Tibial nerve (tissue), 4 donors: ENCODE measurements at regions not wholly inside any gene's neighbourhood (a gene's known extent, or its start where the extent isn't known, plus 50 kb on each side); places are given as distances from the start of the nearest gene placed in this dataset.

Source experiments
- DNase-seq, 2 donors: peaks; one replicate each; pipeline ENCODE4 v3.0.0-alpha.2; 2019; ENCODE audit warnings: low spot score in 2 of 2
- H3K27ac ChIP-seq, 4 donors: fragments of 200-600 bp; sonication (generic) in 3 of 4; one replicate each; pipeline ENCODE4 v1.5.1; 2017 to 2019; ENCODE audit warnings: mild to moderate bottlenecking in 1 of 4
- H3K27me3 ChIP-seq, 2 donors: fragments of 200-600 bp; sonication (generic) in 1 of 2; one replicate each; pipeline versions ENCODE4 v1.5.1 to v1.6.0; 2017 to 2019
- H3K36me3 ChIP-seq, 3 donors: fragments of 200-600 bp; sonication (generic); one replicate each; pipeline ENCODE4 v1.5.1; 2018 to 2019
- H3K4me1 ChIP-seq, 4 donors: fragments of 200-600 bp; sonication (generic) in 3 of 4; one replicate each; pipeline ENCODE4 v1.5.1; 2017 to 2019
- H3K4me3 ChIP-seq, 4 donors: fragments of 200-600 bp; sonication (generic) in 3 of 4; one replicate each; pipeline ENCODE4 v1.5.1; 2017 to 2019; ENCODE audit warnings: mild to moderate bottlenecking in 1 of 4, moderate library complexity in 1 of 4
- H3K9me3 ChIP-seq, 4 donors: fragments of 200-600 bp; sonication (generic) in 3 of 4; one replicate each; pipeline ENCODE4 v1.5.1; 2017 to 2019
- EP300 ChIP-seq, 2 donors: sonication (generic); formaldehyde crosslinking; IDR thresholded peaks; one replicate each; pipeline ENCODE4 v1.6.1; 2017; ENCODE audit warnings: antibody characterized with exemption in 2 of 2, mild to moderate bottlenecking in 1 of 2
- POLR2A ChIP-seq, 2 donors: fragments of 450-650 bp; IDR thresholded peaks; one replicate each; pipeline ENCODE4 v1.6.1; 2017; ENCODE audit warnings: antibody characterized with exemption in 2 of 2, mild to moderate bottlenecking in 2 of 2, moderate library complexity in 2 of 2
- WGBS, 2 donors: methylation state at CpG; one replicate each; pipeline ENCODE4 v1.1.5; 2018; 5-methylcytosine and 5-hydroxymethylcytosine counted together
- TF ChIP-seq, protein P1 (sequence below), 5 experiments: fragments of 200-600 bp in 3 of 5; fragments of 450-650 bp in 2 of 5; sonication (generic) in 3 of 5; IDR thresholded peaks; one replicate each; pipeline ENCODE4 v1.5.1; 2016 to 2019; ENCODE audit warnings: antibody characterized with exemption in 5 of 5, mild to moderate bottlenecking in 3 of 5, moderate library complexity in 2 of 5

DNA sequence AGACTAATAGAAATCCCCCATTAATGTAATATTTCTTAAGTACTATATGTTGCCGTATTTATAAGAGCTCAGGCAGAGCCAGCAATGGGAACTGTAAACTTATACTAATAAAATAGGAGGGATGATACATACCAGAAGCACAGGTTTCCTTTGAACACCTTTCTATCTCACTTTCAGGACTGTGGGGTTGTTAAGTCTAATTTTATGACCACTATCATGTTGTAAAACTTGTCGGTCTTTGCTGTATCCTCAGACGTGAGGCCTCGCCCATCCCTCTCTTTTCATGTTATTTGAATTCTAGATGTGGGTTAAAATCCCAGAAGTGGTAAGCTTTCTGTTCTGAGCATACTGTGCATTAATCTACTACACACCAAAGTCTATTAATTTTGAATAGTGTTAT lies 1083.5 kb upstream of the TENM4 start:
- no peaks in the 10 kb centered on the region for H3K9me3 ChIP-seq
- no peaks in the 10 kb centered on the region for H3K27me3 ChIP-seq
- H3K4me3 ChIP-seq, result no peak overlapping the region
- WGBS, 2 donors, result 44 to 58% methylated on average over 4 of the region's 4 CpGs
- H3K27ac ChIP-seq, result no peak overlapping the region
- DNase-seq, result no peak
- no peaks in the 10 kb centered on the region for H3K4me1 ChIP-seq
- TF ChIP-seq EP300 (IDR thresholded peaks at IDR 0.05), result no peak
- no peak for TF ChIP-seq POLR2A (IDR thresholded peaks at IDR 0.05)
- TF ChIP-seq, protein P1, sequence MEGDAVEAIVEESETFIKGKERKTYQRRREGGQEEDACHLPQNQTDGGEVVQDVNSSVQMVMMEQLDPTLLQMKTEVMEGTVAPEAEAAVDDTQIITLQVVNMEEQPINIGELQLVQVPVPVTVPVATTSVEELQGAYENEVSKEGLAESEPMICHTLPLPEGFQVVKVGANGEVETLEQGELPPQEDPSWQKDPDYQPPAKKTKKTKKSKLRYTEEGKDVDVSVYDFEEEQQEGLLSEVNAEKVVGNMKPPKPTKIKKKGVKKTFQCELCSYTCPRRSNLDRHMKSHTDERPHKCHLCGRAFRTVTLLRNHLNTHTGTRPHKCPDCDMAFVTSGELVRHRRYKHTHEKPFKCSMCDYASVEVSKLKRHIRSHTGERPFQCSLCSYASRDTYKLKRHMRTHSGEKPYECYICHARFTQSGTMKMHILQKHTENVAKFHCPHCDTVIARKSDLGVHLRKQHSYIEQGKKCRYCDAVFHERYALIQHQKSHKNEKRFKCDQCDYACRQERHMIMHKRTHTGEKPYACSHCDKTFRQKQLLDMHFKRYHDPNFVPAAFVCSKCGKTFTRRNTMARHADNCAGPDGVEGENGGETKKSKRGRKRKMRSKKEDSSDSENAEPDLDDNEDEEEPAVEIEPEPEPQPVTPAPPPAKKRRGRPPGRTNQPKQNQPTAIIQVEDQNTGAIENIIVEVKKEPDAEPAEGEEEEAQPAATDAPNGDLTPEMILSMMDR (IDR thresholded peaks at IDR 0.05), result no peak
- H3K36me3 ChIP-seq, result no peaks in the 10 kb centered on the region

GRCh38 chr11:80523057-80523456 lies 1082.2 kb upstream of the TENM4 start:
- Histone ChIP-seq H3K4me3 (no peak overlapping the region), H3K27me3 (no peaks in the 10 kb centered on the region), H3K27ac (no peak overlapping the region), H3K4me1 (no peaks in the 10 kb centered on the region), H3K9me3 (peaks cover 0 to 8% (median 0%) of the 10 kb centered on the region in 4 donors), H3K36me3 (no peaks in the 10 kb centered on the region)
- 53 to 66% methylated on average over 1 of the region's 1 CpG for WGBS, 2 donors
- DNase-seq, result no peak
- TF ChIP-seq EP300 (IDR thresholded peaks at IDR 0.05), result no peak
- TF ChIP-seq, protein P1 (IDR thresholded peaks at IDR 0.05), result no peak
- TF ChIP-seq POLR2A (IDR thresholded peaks at IDR 0.05), result no peak

GRCh38 chr11:80521592-80521991 lies 1080.8 kb upstream of the TENM4 start:
- H3K9me3 ChIP-seq, result peaks cover 0 to 14% (median 0%) of the 10 kb centered on the region in 4 donors
- no peaks in the 10 kb centered on the region for H3K27me3 ChIP-seq
- H3K4me3 ChIP-seq, result no peak overlapping the region
- H3K27ac ChIP-seq, result no peak overlapping the region
- no peaks in the 10 kb centered on the region for H3K36me3 ChIP-seq
- TF ChIP-seq EP300 (IDR thresholded peaks at IDR 0.05) (no peak), POLR2A (IDR thresholded peaks at IDR 0.05) (no peak)
- TF ChIP-seq, protein P1 (IDR thresholded peaks at IDR 0.05), result no peak
- 78 to 83% methylated on average over 3 of the region's 3 CpGs for WGBS, 2 donors
- no peak for DNase-seq
- no peaks in the 10 kb centered on the region for H3K4me1 ChIP-seq

- Histone ChIP-seq H3K36me3 (no peaks in the 10 kb centered on the region), H3K27ac (no peak overlapping the region), H3K4me1 (no peaks in the 10 kb centered on the region), H3K9me3 (peaks cover 0 to 14% (median 0%) of the 10 kb centered on the region in 4 donors), H3K27me3 (no peaks in the 10 kb centered on the region), H3K4me3 (no peak overlapping the region)
- DNase-seq, result no peak
- TF ChIP-seq, protein P1 (IDR thresholded peaks at IDR 0.05), result no peak
- TF ChIP-seq EP300 (IDR thresholded peaks at IDR 0.05) (no peak), POLR2A (IDR thresholded peaks at IDR 0.05) (no peak)
- 69 to 71% methylated on average over 2 of the region's 2 CpGs for WGBS, 2 donors
Observed at GRCh38 chr11:80520507-80520887, 1079.7 kb upstream of the TENM4 start.

GRCh38 chr11:80519596-80520506 lies 1079.0 kb upstream of the TENM4 start:
- WGBS, 2 donors, result 40 to 47% methylated on average over 7 of the region's 7 CpGs
- DNase-seq, result no peak
- TF ChIP-seq POLR2A (IDR thresholded peaks at IDR 0.05), result no peak
- TF ChIP-seq EP300 (IDR thresholded peaks at IDR 0.05), result no peak
- TF ChIP-seq, protein P1 (IDR thresholded peaks at IDR 0.05), result no peak
- no peak overlapping the region for H3K4me3 ChIP-seq
- H3K27ac ChIP-seq, result no peak overlapping the region
- peaks cover 0 to 14% (median 0%) of the 10 kb centered on the region in 4 donors for H3K9me3 ChIP-seq
- no peaks in the 10 kb centered on the region for H3K36me3 ChIP-seq
- no peaks in the 10 kb centered on the region for H3K4me1 ChIP-seq
- H3K27me3 ChIP-seq, result no peaks in the 10 kb centered on the region
